IMR-90 (cell line): ENCODE measurements at regions not wholly inside any gene's neighbourhood (a gene's known extent, or its start where the extent isn't known, plus 50 kb on each side); places are given as distances from the start of the nearest gene placed in this dataset.

ENCODE experiments used
- ATAC-seq: fragments of 200-7000 bp; cut with Tn5 transposase; 2 replicates; pipeline ENCODE4 v1.9.1; 2020; ENCODE audit warnings: low read depth, mild to moderate bottlenecking, moderate library complexity
- BruUV-seq: library from RNA; stranded (reverse); fragments of 400-500 nt; replicated peaks from 2 replicates; lab custom pipeline; 2021; lab: Mats Ljungman, UMichigan
- CTCF ChIA-PET: fragments of 300-600 bp; formaldehyde crosslinking; extraction: SDS; loops from one replicate; lab custom pipeline; 2021; ENCODE audit warnings: antibody characterized with exemption; lab: Yijun Ruan, JAX
- POLR2A ChIA-PET: fragments of 300-600 bp; sonication (Branson Sonifier 250); formaldehyde crosslinking; loops from one replicate; lab custom pipeline; 2022; ENCODE audit warnings: antibody characterized with exemption; ENCODE audit not compliant: unreplicated experiment; lab: Charles Lee
- DNase-seq: peaks from one replicate; pipeline ENCODE4 v3.0.0; 2013
- H2AFZ ChIP-seq: replicated peaks from 2 replicates; pipeline ENCODE3; 2013; ENCODE audit warnings: low read length, mild to moderate bottlenecking; ENCODE audit not compliant: poor library complexity
- H2AK5ac ChIP-seq: 2 replicates; pipeline ENCODE4 v1.6.1; 2013; ENCODE audit warnings: low read depth, low read length, inconsistent platforms
- H2AK9ac ChIP-seq: replicated peaks from 2 replicates; pipeline ENCODE3; 2013; ENCODE audit warnings: mild to moderate bottlenecking, low read depth, low read length, moderate library complexity; ENCODE audit not compliant: poor library complexity
- H2BK120ac ChIP-seq: 2 replicates; pipeline ENCODE4 v1.6.1; 2013; ENCODE audit warnings: low read depth, low read length, inconsistent platforms
- H2BK15ac ChIP-seq: 3 replicates; pipeline ENCODE4 v1.6.1; 2013; ENCODE audit warnings: low read depth, low read length, inconsistent platforms
- H2BK20ac ChIP-seq: 2 replicates; pipeline ENCODE4 v1.6.1; 2013; ENCODE audit warnings: low read depth, mild to moderate bottlenecking, inconsistent platforms, low read length, moderate library complexity
- H2BK5ac ChIP-seq: 2 replicates; pipeline ENCODE4 v1.6.1; 2013; ENCODE audit warnings: mild to moderate bottlenecking, low read depth, low read length, inconsistent platforms; ENCODE audit not compliant: poor library complexity, severe bottlenecking
- H3K14ac ChIP-seq: replicated peaks from 2 replicates; pipeline ENCODE4 v1.6.1; 2013; ENCODE audit warnings: low read depth, low read length, inconsistent platforms
- H3K18ac ChIP-seq: 2 replicates; pipeline ENCODE4 v1.6.1; 2013; ENCODE audit warnings: low read depth, low read length, control low read depth
- H3K23ac ChIP-seq: 2 replicates; pipeline ENCODE4 v1.6.1; 2013; ENCODE audit warnings: low read depth, low read length, inconsistent platforms
- H3K27ac ChIP-seq: 2 replicates; pipeline ENCODE4 v1.5.1; 2013; ENCODE audit warnings: mild to moderate bottlenecking, control low read depth, low read length; ENCODE audit not compliant: insufficient read depth
- H3K27me3 ChIP-seq: 2 replicates; pipeline ENCODE4 v1.6.1; 2013; ENCODE audit warnings: low read length; ENCODE audit not compliant: control insufficient read depth, insufficient read depth
- H3K36me3 ChIP-seq: 2 replicates; pipeline ENCODE4 v1.6.1; 2013; ENCODE audit warnings: low read length, mixed read lengths; ENCODE audit not compliant: control insufficient read depth, insufficient read depth
- H3K4ac ChIP-seq: 2 replicates; pipeline ENCODE4 v1.6.1; 2013; ENCODE audit warnings: low read depth, low read length, inconsistent platforms
- H3K4me1 ChIP-seq: 2 replicates; pipeline ENCODE4 v1.6.1; 2013; ENCODE audit warnings: low read length, mixed read lengths; ENCODE audit not compliant: control insufficient read depth, insufficient read depth
- H3K4me2 ChIP-seq: 2 replicates; pipeline ENCODE4 v1.6.1; 2013; ENCODE audit warnings: low read depth, mild to moderate bottlenecking, control low read depth, low read length, moderate library complexity
- H3K4me3 ChIP-seq: 2 replicates; pipeline ENCODE4 v1.5.1; 2013; ENCODE audit warnings: low read depth, mild to moderate bottlenecking, control low read depth, low read length, moderate library complexity; ENCODE audit not compliant: insufficient read depth
- H3K56ac ChIP-seq: 2 replicates; pipeline ENCODE4 v1.6.1; 2013; ENCODE audit warnings: low read length, inconsistent platforms; ENCODE audit not compliant: insufficient read depth; ENCODE audit errors: extremely low read depth
- H3K79me1 ChIP-seq, 2 experiments: 2 replicates each; pipeline ENCODE4 v1.6.1; 2013; ENCODE audit warnings: low read length in 2 of 2, inconsistent platforms in 1 of 2, low read depth in 1 of 2
- H3K9ac ChIP-seq: 2 replicates; pipeline ENCODE4 v1.6.1; 2013; ENCODE audit warnings: low read depth, low read length, control low read depth
- H3K9me1 ChIP-seq: 2 replicates; pipeline ENCODE4 v1.6.1; 2013; ENCODE audit warnings: low read length, inconsistent platforms; ENCODE audit not compliant: insufficient read depth
- H3K9me3 ChIP-seq: 2 replicates; pipeline ENCODE4 v1.6.1; 2013; ENCODE audit warnings: low read length; ENCODE audit not compliant: control insufficient read depth, insufficient read depth
- H4K20me1 ChIP-seq: 2 replicates; pipeline ENCODE4 v1.6.1; 2013; ENCODE audit warnings: low read length, inconsistent platforms; ENCODE audit not compliant: insufficient read depth
- H4K5ac ChIP-seq: 2 replicates; pipeline ENCODE4 v1.6.1; 2013; ENCODE audit warnings: mild to moderate bottlenecking, low read depth, low read length, control low read depth
- H4K8ac ChIP-seq, 2 experiments: 2 replicates each; pipeline ENCODE4 v1.6.1; 2013; ENCODE audit warnings: low read depth in 2 of 2, low read length in 2 of 2, control low read depth in 1 of 2, inconsistent platforms in 1 of 2
- H4K91ac ChIP-seq: 2 replicates; pipeline ENCODE4 v1.6.1; 2013; ENCODE audit warnings: low read depth, low read length, inconsistent platforms; ENCODE audit not compliant: insufficient read depth
- CEBPB ChIP-seq: IDR thresholded peaks from 2 replicates; pipeline ENCODE4 v1.6.1; 2012; ENCODE audit warnings: low read depth, low read length, improper control_type of control experiment
- CHD1 ChIP-seq: IDR thresholded peaks from 2 replicates; pipeline ENCODE4 v1.6.1; 2012; ENCODE audit warnings: low read depth, low read length, improper control_type of control experiment
- FOS ChIP-seq: fragments of 150-350 bp; IDR thresholded peaks from 2 replicates; pipeline ENCODE4 v1.6.1; 2016; ENCODE audit warnings: low read depth, low read length
- MAZ ChIP-seq: IDR thresholded peaks from 2 replicates; pipeline ENCODE4 v1.6.1; 2012; ENCODE audit warnings: low read depth, mild to moderate bottlenecking, low read length, improper control_type of control experiment, moderate library complexity, borderline replicate concordance
- MXI1 ChIP-seq: IDR thresholded peaks from 2 replicates; pipeline ENCODE4 v1.6.1; 2012; ENCODE audit warnings: low read depth, mild to moderate bottlenecking, low read length, moderate library complexity, borderline replicate concordance
- POLR2A ChIP-seq: IDR thresholded peaks from 2 replicates; pipeline ENCODE4 v1.6.1; 2012; ENCODE audit warnings: mild to moderate bottlenecking, low read depth, low read length
- RAD21 ChIP-seq: IDR thresholded peaks from 2 replicates; pipeline ENCODE4 v1.6.1; 2012; ENCODE audit warnings: low read length, improper control_type of control experiment
- RCOR1 ChIP-seq: IDR thresholded peaks from 2 replicates; pipeline ENCODE4 v1.6.1; 2012; ENCODE audit warnings: mild to moderate bottlenecking, low read length, improper control_type of control experiment; ENCODE audit not compliant: insufficient replicate concordance
- RFX5 ChIP-seq: IDR thresholded peaks from 2 replicates; pipeline ENCODE4 v1.8.0; 2012; ENCODE audit warnings: low read depth, mild to moderate bottlenecking, low read length, moderate library complexity
- SMC3 ChIP-seq: fragments of 150-350 bp; IDR thresholded peaks from 2 replicates; pipeline ENCODE4 v1.6.1; 2016; ENCODE audit warnings: low read depth, mild to moderate bottlenecking, antibody characterized with exemption, low read length, moderate library complexity
- USF2 ChIP-seq: fragments of 150-350 bp; IDR thresholded peaks from 2 replicates; pipeline ENCODE4 v1.6.1; 2017; ENCODE audit warnings: mild to moderate bottlenecking, antibody characterized with exemption, low read length, low read depth
- WGBS, 2 experiments: methylation state at CpG; one replicate each; pipeline versions ENCODE4 v1.1.5 to v1.1.7; 2013; ENCODE audit warnings: missing lambda C conversion rate in 2 of 2; ENCODE audit not compliant: insufficient read length in 1 of 2; ENCODE audit errors: extremely low coverage in 2 of 2; 5-methylcytosine and 5-hydroxymethylcytosine counted together
- dilution Hi-C: fragments of 300-500 bp; cut with HindIII; formaldehyde crosslinking; loops from one replicate; pipeline ENCODE4 v1.14.3; 2018; ENCODE audit warnings: low sequenced_read_pairs; ENCODE audit not compliant: unreplicated experiment
- in situ Hi-C: fragments of 300-500 bp; cut with MboI; formaldehyde crosslinking; loops from 3 replicates; pipeline ENCODE4 v1.14.3; 2019; ENCODE audit warnings: low sequenced_read_pairs, inconsistent platforms, mixed read lengths
- intact Hi-C: fragments of 100-400 bp; cut with micrococcal nuclease; formaldehyde crosslinking; loops from 2 replicates; pipeline ENCODE4 v1.10.0; 2022

DNA sequence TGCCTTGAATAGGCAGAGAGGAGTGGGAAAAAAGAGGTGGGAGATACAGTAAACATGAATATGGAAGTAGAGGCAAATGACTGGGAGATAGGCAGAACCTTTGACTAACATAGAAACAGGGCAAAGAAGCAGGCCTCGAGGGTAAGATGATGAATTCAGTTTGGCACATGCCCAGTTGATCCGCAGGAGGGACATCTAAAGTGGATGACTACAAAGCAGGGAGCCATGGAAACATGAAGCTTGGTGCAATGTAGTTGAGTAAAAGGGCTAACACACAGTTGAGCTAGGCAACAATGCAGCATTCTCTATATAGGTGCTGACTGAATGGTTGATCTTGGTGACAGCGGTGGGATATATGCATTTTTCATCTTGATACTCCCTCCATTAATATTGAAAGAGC is 253.8 kb downstream of the DMRT2 start:
- no peak overlapping the region for H2AK9ac ChIP-seq
- H2BK15ac ChIP-seq, result no peak overlapping the region
- POLR2A ChIA-PET, result no interaction called here
- H2BK5ac ChIP-seq, result no peak overlapping the region
- no peak overlapping the region for H3K14ac ChIP-seq
- no peak overlapping the region for H3K9ac ChIP-seq
- no peak overlapping the region for H3K4me3 ChIP-seq
- no peak overlapping the region for H3K4me2 ChIP-seq
- H4K8ac ChIP-seq, result no peak overlapping the region
- H3K27ac ChIP-seq, result no peak overlapping the region
- no peak overlapping the region for H2BK120ac ChIP-seq
- H3K9me1 ChIP-seq, result no peaks in the 10 kb centered on the region
- dilution Hi-C loops (no loop called here), in situ Hi-C loops (no loop called here), intact Hi-C loops (no loop called here)
- WGBS, 2 experiments, result no CpG with 5 or more reads among the region's 3 CpGs
- H2AK5ac ChIP-seq, result no peak overlapping the region
- H2AFZ ChIP-seq, result no peak overlapping the region
- ATAC-seq, result no peak
- H3K18ac ChIP-seq, result no peak overlapping the region
- no peak overlapping the region for H4K5ac ChIP-seq
- H3K27me3 ChIP-seq, result no peaks in the 10 kb centered on the region
- no peaks in the 10 kb centered on the region for H3K4me1 ChIP-seq
- no peak overlapping the region for H3K56ac ChIP-seq
- no peak overlapping the region for H2BK20ac ChIP-seq
- no peaks in the 10 kb centered on the region for H3K36me3 ChIP-seq
- H3K79me1 ChIP-seq, result no peaks in the 10 kb centered on the region
- no peak overlapping the region for H4K91ac ChIP-seq
- no peak for DNase-seq
- TF ChIP-seq RCOR1 (no peak), MXI1 (no peak), MAZ (no peak), SMC3 (no peak), CEBPB (no peak), RFX5 (no peak), USF2 (no peak), POLR2A (no peak), RAD21 (no peak), CHD1 (no peak), FOS (no peak)
- no peaks in the 10 kb centered on the region for H4K20me1 ChIP-seq
- no peak overlapping the region for H3K4ac ChIP-seq
- no peak overlapping the region for H3K23ac ChIP-seq
- CTCF ChIA-PET, result no interaction called here
- no TSS peak for BruUV-seq
- peaks cover 5% of the 10 kb centered on the region for H3K9me3 ChIP-seq
